ENCODE measurements at regions not wholly inside any gene's neighbourhood (a gene's known extent, or its start where the extent isn't known, plus 50 kb on each side); places are given as distances from the start of the nearest gene placed in this dataset.

- peaks cover 21% of the 10 kb centered on the region for H3K9me3 Mint-ChIP-seq
- H3K4me1 Mint-ChIP-seq: no peaks in the 10 kb centered on the region
- H3K36me3 Mint-ChIP-seq (ENCODE audit: insufficient read depth): no peaks in the 10 kb centered on the region
- no peak overlapping the region for H3K4me3 Mint-ChIP-seq
- H3K27me3 Mint-ChIP-seq: no peaks in the 10 kb centered on the region
- no peak overlapping the region for H3K27ac Mint-ChIP-seq (ENCODE audit: low read depth)
- no peak for ATAC-seq (replicated peaks; ENCODE audit: extremely low read depth, poor library complexity, severe bottlenecking)
- no peak for DNase-seq (ENCODE audit: low spot score in 2 of 2)
Observed at GRCh38 chr13:38042771-38043170, 173.2 kb upstream of the TRPC4 start.

DNA sequence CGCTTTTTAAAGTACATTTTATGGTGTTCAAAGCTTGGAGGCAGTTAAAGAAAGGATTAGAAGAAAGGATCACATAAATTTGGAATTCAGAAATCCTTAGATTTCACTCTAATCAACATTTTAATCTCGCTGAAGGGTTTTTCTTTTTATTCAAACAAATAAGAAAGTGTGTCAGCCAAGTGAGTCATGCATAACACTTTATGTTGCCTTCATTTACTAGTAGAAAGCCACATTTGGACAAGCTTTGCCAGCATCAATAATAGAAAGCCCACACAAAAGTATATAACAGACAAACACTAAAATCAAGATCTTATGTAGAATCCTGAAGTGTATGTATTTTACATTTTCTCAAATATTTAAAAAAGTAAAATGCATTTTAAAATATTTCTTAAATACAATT is 154.9 kb upstream of the TRPC4 start:
- H3K27me3 Mint-ChIP-seq: no peaks in the 10 kb centered on the region

DNA sequence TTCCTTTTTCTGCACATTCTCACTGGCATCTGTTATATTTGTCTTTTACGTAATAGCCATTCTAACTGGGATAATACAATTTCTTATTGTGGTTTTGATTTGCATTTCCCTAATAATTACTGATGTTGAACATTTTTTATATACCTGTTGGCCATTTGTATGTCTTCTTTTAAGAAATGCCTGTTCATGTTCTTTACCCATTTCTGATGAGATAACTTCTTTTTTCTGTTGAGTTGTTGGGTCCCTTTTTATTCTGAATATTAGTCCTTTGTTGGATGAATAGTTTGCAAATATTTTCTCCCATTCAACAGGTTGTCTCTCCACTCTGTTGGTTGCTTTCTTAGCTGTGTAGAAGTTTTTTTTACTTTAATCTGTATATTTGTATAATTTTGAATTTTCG is 147.7 kb upstream of the TRPC4 start:
- DNase-seq (ENCODE audit: low spot score in 2 of 2): no peak
- no peak for ATAC-seq (replicated peaks; ENCODE audit: extremely low read depth, poor library complexity, severe bottlenecking)
- Mint-ChIP-seq H3K9me3 (peaks cover 42% of the 10 kb centered on the region), H3K27ac (ENCODE audit: low read depth) (no peak overlapping the region), H3K4me1 (no peaks in the 10 kb centered on the region), H3K36me3 (ENCODE audit: insufficient read depth) (no peaks in the 10 kb centered on the region), H3K27me3 (no peaks in the 10 kb centered on the region), H3K4me3 (no peak overlapping the region)

More for the DNA sequence above, 154.9 kb upstream of the TRPC4 start:
- H3K4me3 Mint-ChIP-seq: no peak overlapping the region
- no peak for DNase-seq (ENCODE audit: low spot score in 2 of 2)
- H3K4me1 Mint-ChIP-seq: no peaks in the 10 kb centered on the region
- no peak overlapping the region for H3K27ac Mint-ChIP-seq (ENCODE audit: low read depth)
- no peak for ATAC-seq (replicated peaks; ENCODE audit: extremely low read depth, poor library complexity, severe bottlenecking)
- no peaks in the 10 kb centered on the region for H3K36me3 Mint-ChIP-seq (ENCODE audit: insufficient read depth)
- peaks cover 46% of the 10 kb centered on the region for H3K9me3 Mint-ChIP-seq

DNA sequence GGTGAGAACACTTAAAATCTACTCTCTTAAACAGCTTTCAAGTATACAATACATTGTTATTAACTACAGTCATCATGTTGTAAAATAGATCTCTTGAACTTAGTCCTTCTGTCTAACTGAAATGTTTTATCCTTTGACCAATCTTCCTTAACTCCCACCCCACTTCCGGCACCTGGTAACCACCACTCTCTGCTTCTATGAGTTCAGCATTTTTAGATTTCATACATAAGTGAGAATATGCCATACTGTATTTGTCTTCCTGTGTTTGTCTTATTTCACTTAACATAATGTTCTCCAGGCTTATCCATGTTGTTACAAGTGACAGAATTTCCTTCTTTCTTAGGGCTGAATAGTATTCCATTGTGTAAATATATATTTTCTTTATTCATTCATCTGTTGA is 144.1 kb upstream of the TRPC4 start:
- H3K4me1 Mint-ChIP-seq: no peaks in the 10 kb centered on the region

DNA sequence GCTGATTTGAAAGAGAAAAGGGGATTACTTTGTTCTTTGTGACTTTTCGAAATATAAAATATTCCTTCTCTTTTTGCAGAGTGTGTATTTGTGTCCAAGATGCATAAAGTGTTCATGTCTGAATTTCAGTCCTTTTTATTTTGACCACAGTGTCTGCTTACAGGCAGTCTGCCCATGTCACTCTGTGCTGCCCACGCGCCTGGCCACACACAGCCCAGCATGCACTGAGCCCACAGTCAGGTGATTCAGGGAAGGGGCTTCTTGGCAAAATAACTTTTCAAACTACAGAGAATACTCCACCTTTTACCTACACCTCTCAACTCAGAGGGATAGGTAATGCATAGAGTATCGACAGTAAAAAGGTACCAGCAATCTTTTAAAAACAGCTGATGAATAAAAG is 142.5 kb upstream of the TRPC4 start:
- Mint-ChIP-seq H3K4me1 (no peaks in the 10 kb centered on the region), H3K36me3 (ENCODE audit: insufficient read depth) (no peaks in the 10 kb centered on the region), H3K27ac (ENCODE audit: low read depth) (no peak overlapping the region), H3K27me3 (no peaks in the 10 kb centered on the region), H3K9me3 (peaks cover 10% of the 10 kb centered on the region), H3K4me3 (no peak overlapping the region)
- no peak for ATAC-seq (replicated peaks; ENCODE audit: extremely low read depth, poor library complexity, severe bottlenecking)
- DNase-seq (ENCODE audit: low spot score in 2 of 2): no peak

More for the DNA sequence above, 144.1 kb upstream of the TRPC4 start:
- Mint-ChIP-seq H3K27ac (ENCODE audit: low read depth) (no peak overlapping the region), H3K36me3 (ENCODE audit: insufficient read depth) (no peaks in the 10 kb centered on the region), H3K9me3 (peaks cover 15% of the 10 kb centered on the region), H3K27me3 (no peaks in the 10 kb centered on the region), H3K4me3 (no peak overlapping the region)
- ATAC-seq (replicated peaks; ENCODE audit: extremely low read depth, poor library complexity, severe bottlenecking): no peak
- DNase-seq (ENCODE audit: low spot score in 2 of 2): no peak

GRCh38 chr13:38008636-38009035 is 139.1 kb upstream of the TRPC4 start:
- Mint-ChIP-seq H3K36me3 (ENCODE audit: insufficient read depth) (no peaks in the 10 kb centered on the region), H3K4me1 (no peaks in the 10 kb centered on the region), H3K27ac (ENCODE audit: low read depth) (no peak overlapping the region), H3K4me3 (no peak overlapping the region), H3K9me3 (peaks cover 8% of the 10 kb centered on the region), H3K27me3 (no peaks in the 10 kb centered on the region)
- ATAC-seq (replicated peaks; ENCODE audit: extremely low read depth, poor library complexity, severe bottlenecking) (no peak), DNase-seq (ENCODE audit: low spot score in 2 of 2) (no peak)

DNA sequence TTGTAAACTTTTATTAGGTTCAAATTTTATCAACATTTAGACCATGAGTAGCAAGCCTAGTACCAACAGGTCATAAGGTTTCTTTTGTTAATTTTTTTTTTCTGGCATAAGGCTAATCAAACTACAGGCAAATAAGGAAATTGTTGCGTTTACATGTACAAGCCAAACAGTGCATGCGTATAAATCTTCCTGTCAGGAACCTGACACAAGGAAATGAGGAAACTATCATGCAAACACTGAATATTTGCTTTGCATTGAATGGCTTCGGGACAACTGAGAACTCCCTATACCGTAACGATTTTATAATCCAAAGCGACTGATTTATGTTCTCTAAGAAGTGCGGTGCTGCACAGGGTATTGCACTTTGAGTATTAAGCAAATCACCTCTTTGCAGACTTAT is 133.0 kb upstream of the TRPC4 start:
- no peaks in the 10 kb centered on the region for H3K36me3 Mint-ChIP-seq (ENCODE audit: insufficient read depth)
- no peak overlapping the region for H3K27ac Mint-ChIP-seq (ENCODE audit: low read depth)
- ATAC-seq (replicated peaks; ENCODE audit: extremely low read depth, poor library complexity, severe bottlenecking): no peak
- peaks cover 11% of the 10 kb centered on the region for H3K9me3 Mint-ChIP-seq
- H3K4me1 Mint-ChIP-seq: no peaks in the 10 kb centered on the region
- DNase-seq (ENCODE audit: low spot score in 2 of 2): no peak
- H3K27me3 Mint-ChIP-seq: no peaks in the 10 kb centered on the region
- no peak overlapping the region for H3K4me3 Mint-ChIP-seq

- H3K27ac Mint-ChIP-seq (ENCODE audit: low read depth): no peak overlapping the region
- ATAC-seq (replicated peaks; ENCODE audit: extremely low read depth, poor library complexity, severe bottlenecking) (no peak), DNase-seq (ENCODE audit: low spot score in 2 of 2) (no peak)
- no peaks in the 10 kb centered on the region for H3K36me3 Mint-ChIP-seq (ENCODE audit: insufficient read depth)
- no peak overlapping the region for H3K4me3 Mint-ChIP-seq
- H3K4me1 Mint-ChIP-seq: no peaks in the 10 kb centered on the region
- no peaks in the 10 kb centered on the region for H3K27me3 Mint-ChIP-seq
- peaks cover 11% of the 10 kb centered on the region for H3K9me3 Mint-ChIP-seq
Observed at GRCh38 chr13:37997641-37998040, 128.1 kb upstream of the TRPC4 start.

- Mint-ChIP-seq H3K36me3 (ENCODE audit: insufficient read depth) (no peaks in the 10 kb centered on the region), H3K4me1 (no peaks in the 10 kb centered on the region), H3K27ac (ENCODE audit: low read depth) (no peak overlapping the region), H3K4me3 (no peak overlapping the region), H3K9me3 (peaks cover 5% of the 10 kb centered on the region), H3K27me3 (no peaks in the 10 kb centered on the region)
- no peak for ATAC-seq (replicated peaks; ENCODE audit: extremely low read depth, poor library complexity, severe bottlenecking)
- DNase-seq (ENCODE audit: low spot score in 2 of 2): no peak
Observed at GRCh38 chr13:37995092-37995491, 125.5 kb upstream of the TRPC4 start.

- Mint-ChIP-seq H3K27me3 (no peaks in the 10 kb centered on the region), H3K4me3 (no peak overlapping the region), H3K9me3 (peaks cover 18% of the 10 kb centered on the region), H3K27ac (ENCODE audit: low read depth) (no peak overlapping the region), H3K36me3 (ENCODE audit: insufficient read depth) (no peaks in the 10 kb centered on the region), H3K4me1 (no peaks in the 10 kb centered on the region)
- ATAC-seq (replicated peaks; ENCODE audit: extremely low read depth, poor library complexity, severe bottlenecking) (no peak), DNase-seq (ENCODE audit: low spot score in 2 of 2) (no peak)
Observed at GRCh38 chr13:37986811-37987210, 117.2 kb upstream of the TRPC4 start.

GRCh38 chr13:37985281-37985680 is 115.7 kb upstream of the TRPC4 start:
- DNase-seq (ENCODE audit: low spot score in 2 of 2) (no peak), ATAC-seq (replicated peaks; ENCODE audit: extremely low read depth, poor library complexity, severe bottlenecking) (no peak)
- Mint-ChIP-seq H3K9me3 (peaks cover 18% of the 10 kb centered on the region), H3K36me3 (ENCODE audit: insufficient read depth) (no peaks in the 10 kb centered on the region), H3K4me1 (no peaks in the 10 kb centered on the region), H3K27me3 (no peaks in the 10 kb centered on the region), H3K27ac (ENCODE audit: low read depth) (no peak overlapping the region), H3K4me3 (no peak overlapping the region)

- Mint-ChIP-seq H3K4me3 (no peak overlapping the region), H3K36me3 (ENCODE audit: insufficient read depth) (no peaks in the 10 kb centered on the region), H3K27ac (ENCODE audit: low read depth) (no peak overlapping the region), H3K9me3 (peaks cover 18% of the 10 kb centered on the region), H3K4me1 (no peaks in the 10 kb centered on the region), H3K27me3 (no peaks in the 10 kb centered on the region)
- ATAC-seq (replicated peaks; ENCODE audit: extremely low read depth, poor library complexity, severe bottlenecking) (no peak), DNase-seq (ENCODE audit: low spot score in 2 of 2) (no peak)
Observed at GRCh38 chr13:37984357-37984756, 114.8 kb upstream of the TRPC4 start.

GRCh38 chr13:37981932-37982331 is 112.4 kb upstream of the TRPC4 start:
- Mint-ChIP-seq H3K27me3 (no peaks in the 10 kb centered on the region), H3K9me3 (peaks cover 20% of the 10 kb centered on the region), H3K27ac (ENCODE audit: low read depth) (no peak overlapping the region), H3K4me1 (no peaks in the 10 kb centered on the region), H3K36me3 (ENCODE audit: insufficient read depth) (no peaks in the 10 kb centered on the region), H3K4me3 (no peak overlapping the region)
- ATAC-seq (replicated peaks; ENCODE audit: extremely low read depth, poor library complexity, severe bottlenecking): no peak
- no peak for DNase-seq (ENCODE audit: low spot score in 2 of 2)

DNA sequence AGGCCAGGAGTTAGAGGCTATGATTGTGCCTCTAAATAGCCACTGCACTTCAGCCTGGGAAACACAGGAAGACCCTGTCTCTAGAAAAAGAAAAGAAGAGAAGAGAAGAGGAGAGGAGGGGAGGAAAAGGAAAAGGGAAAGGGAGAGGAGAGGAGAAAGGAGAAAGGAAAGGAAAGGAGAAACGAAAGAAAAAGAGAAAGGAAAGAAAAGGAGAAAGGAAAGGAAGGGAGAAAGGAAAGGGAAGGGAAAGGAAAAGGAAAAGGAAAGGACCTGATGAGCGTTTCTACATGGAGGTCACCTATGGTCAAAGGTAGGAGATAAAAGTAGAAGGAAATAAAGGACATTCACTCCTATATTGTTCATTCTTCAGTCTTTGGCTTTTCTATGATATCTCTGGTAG is 109.1 kb upstream of the TRPC4 start:
- ATAC-seq (replicated peaks; ENCODE audit: extremely low read depth, poor library complexity, severe bottlenecking) (no peak), DNase-seq (ENCODE audit: low spot score in 2 of 2) (no peak)
- H3K27me3 Mint-ChIP-seq: no peaks in the 10 kb centered on the region
- no peak overlapping the region for H3K4me3 Mint-ChIP-seq
- H3K9me3 Mint-ChIP-seq: peaks cover 11% of the 10 kb centered on the region
- H3K27ac Mint-ChIP-seq (ENCODE audit: low read depth): no peak overlapping the region
- no peaks in the 10 kb centered on the region for H3K4me1 Mint-ChIP-seq
- no peaks in the 10 kb centered on the region for H3K36me3 Mint-ChIP-seq (ENCODE audit: insufficient read depth)
